HL-60 (cell line): ENCODE measurements at regions not wholly inside any gene's neighbourhood (a gene's known extent, or its start where the extent isn't known, plus 50 kb on each side); places are given as distances from the start of the nearest gene placed in this dataset.
"Not testable (repeated sequence)": the region's sequence is repeated elsewhere in the genome, so short reads cannot be mapped to it uniquely, and the experiment has no call there.

Experiments used
- DNase-seq, 2 experiments: peaks; one replicate each; pipeline ENCODE4 v3.0.0-alpha.2; 2010 to 2020; ENCODE audit warnings: low read depth in 1 of 2, low spot score in 1 of 2
- H3K27ac ChIP-seq: fragments of 250-450 bp; sonication (Bioruptor Pico); replicated peaks from 2 replicates; pipeline ENCODE4 v1.5.1; 2020; ENCODE audit warnings: mild to moderate bottlenecking, moderate library complexity
- H3K27me3 ChIP-seq: fragments of 250-450 bp; sonication (Bioruptor Pico); 2 replicates; pipeline ENCODE4 v1.5.1; 2021; ENCODE audit warnings: mild to moderate bottlenecking, moderate library complexity; ENCODE audit not compliant: insufficient read depth, poor library complexity, severe bottlenecking
- H3K4me3 ChIP-seq: replicated peaks from 2 replicates; pipeline ENCODE4 v1.5.1; 2011; ENCODE audit warnings: mild to moderate bottlenecking, control low read depth, low read length; ENCODE audit not compliant: insufficient read depth
- GABPA ChIP-seq: IDR thresholded peaks from 2 replicates; pipeline ENCODE4 v1.6.1; 2012; ENCODE audit warnings: low read depth
- POLR2AphosphoS5 ChIP-seq: IDR thresholded peaks from 2 replicates; pipeline ENCODE4 v1.6.1; 2012; ENCODE audit warnings: low read depth
- REST ChIP-seq: IDR thresholded peaks from 2 replicates; pipeline ENCODE4 v1.6.1; 2012; ENCODE audit warnings: low read depth; ENCODE audit not compliant: insufficient replicate concordance
- SPI1 ChIP-seq: IDR thresholded peaks from 2 replicates; pipeline ENCODE4 v1.6.1; 2012; ENCODE audit warnings: low read depth, mild to moderate bottlenecking, borderline replicate concordance
- TF ChIP-seq, protein P1 (sequence below): IDR thresholded peaks from one replicate; pipeline ENCODE4 v1.5.1; 2011; ENCODE audit warnings: low read length, control low read depth, inconsistent platforms; ENCODE audit not compliant: insufficient read depth

DNA sequence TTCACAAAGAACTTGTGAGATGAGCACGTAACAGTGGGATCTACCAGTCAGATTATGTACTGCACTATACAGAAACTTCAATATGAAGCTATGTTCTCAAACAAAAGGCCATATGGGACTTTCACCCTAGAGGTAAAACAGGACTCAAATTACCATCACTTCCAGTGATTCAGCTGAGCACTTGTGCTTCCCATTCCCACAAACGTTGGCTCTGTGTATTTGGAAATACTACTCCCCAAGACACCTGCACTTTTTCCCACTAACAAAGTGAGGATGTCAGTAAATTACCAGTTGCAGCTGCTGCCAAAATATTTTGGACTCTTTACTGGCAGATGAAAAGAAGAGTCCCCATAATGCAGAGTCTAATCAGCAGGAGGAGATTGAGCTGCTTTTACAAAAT, 1570.1 kb downstream of the SI start:
- no peak for DNase-seq
- TF ChIP-seq POLR2AphosphoS5 (no peak), GABPA (no peak), SPI1 (no peak), REST (no peak)
- TF ChIP-seq, protein P1, sequence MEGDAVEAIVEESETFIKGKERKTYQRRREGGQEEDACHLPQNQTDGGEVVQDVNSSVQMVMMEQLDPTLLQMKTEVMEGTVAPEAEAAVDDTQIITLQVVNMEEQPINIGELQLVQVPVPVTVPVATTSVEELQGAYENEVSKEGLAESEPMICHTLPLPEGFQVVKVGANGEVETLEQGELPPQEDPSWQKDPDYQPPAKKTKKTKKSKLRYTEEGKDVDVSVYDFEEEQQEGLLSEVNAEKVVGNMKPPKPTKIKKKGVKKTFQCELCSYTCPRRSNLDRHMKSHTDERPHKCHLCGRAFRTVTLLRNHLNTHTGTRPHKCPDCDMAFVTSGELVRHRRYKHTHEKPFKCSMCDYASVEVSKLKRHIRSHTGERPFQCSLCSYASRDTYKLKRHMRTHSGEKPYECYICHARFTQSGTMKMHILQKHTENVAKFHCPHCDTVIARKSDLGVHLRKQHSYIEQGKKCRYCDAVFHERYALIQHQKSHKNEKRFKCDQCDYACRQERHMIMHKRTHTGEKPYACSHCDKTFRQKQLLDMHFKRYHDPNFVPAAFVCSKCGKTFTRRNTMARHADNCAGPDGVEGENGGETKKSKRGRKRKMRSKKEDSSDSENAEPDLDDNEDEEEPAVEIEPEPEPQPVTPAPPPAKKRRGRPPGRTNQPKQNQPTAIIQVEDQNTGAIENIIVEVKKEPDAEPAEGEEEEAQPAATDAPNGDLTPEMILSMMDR = no peak
- Histone ChIP-seq H3K27ac (no peak overlapping the region), H3K4me3 (no peak overlapping the region), H3K27me3 (no peaks in the 10 kb centered on the region)

DNA sequence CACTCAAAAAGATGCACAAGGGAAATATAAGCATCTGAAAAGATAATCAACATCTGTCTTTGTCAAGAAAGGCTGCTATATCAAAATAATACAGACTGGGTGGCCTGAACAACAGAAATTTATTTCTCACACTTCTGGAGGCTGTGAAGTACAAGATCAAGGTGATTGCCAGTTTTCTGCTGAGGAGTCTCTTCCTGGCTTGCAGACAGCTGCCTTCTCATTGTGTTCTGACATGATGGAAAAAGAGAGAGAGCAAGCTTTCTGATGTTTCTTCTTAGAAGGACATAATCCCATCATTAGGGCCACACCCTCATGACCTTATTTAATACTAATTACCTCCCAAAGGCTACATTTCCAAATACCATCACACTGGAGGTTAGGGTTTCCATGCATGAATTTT, 1573.3 kb downstream of the SI start:
- TF ChIP-seq GABPA = no peak
- no peak for TF ChIP-seq REST
- no peak for TF ChIP-seq SPI1
- no peak for TF ChIP-seq POLR2AphosphoS5
- TF ChIP-seq, protein P1 = no peak
- H3K4me3 ChIP-seq = no peak overlapping the region
- H3K27me3 ChIP-seq = no peaks in the 10 kb centered on the region
- no peak overlapping the region for H3K27ac ChIP-seq
- DNase-seq = no peak

DNA sequence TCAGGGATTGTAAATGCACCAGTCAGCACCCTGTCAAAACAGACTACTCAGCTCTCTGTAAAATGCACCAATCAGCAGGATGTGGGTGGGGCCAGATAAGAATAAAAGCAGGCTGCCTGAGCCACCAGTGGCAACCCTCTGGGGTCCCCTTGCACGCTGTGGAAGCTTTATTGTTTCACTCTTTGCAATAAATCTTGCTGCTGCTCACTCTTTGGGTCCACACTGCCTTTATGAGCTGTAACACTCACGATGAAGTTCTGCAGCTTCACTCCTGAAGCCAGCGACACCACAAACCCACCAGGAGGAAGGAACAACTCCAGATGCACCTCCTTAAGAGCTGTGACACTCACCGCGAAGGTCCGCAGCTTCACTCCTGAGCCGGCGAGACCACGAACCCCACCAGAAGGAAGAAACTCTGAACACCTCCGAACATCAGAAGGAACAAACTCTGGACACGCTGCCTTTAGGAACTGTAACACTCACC, 1578.5 kb downstream of the SI start:
- H3K27me3 ChIP-seq, DNase-seq, H3K27ac ChIP-seq, H3K4me3 ChIP-seq: not testable (repeated sequence)

- not testable (repeated sequence) for DNase-seq, H3K27ac ChIP-seq, H3K27me3 ChIP-seq, H3K4me3 ChIP-seq
Observed at GRCh38 chr3:163498842-163499735, 1579.2 kb downstream of the SI start.

GRCh38 chr3:163491714-163492113, 1586.6 kb downstream of the SI start:
- no peak overlapping the region for H3K4me3 ChIP-seq
- no peak for DNase-seq
- no peak for TF ChIP-seq GABPA
- TF ChIP-seq POLR2AphosphoS5 = no peak
- TF ChIP-seq, protein P1 = no peak
- no peak for TF ChIP-seq REST
- no peak for TF ChIP-seq SPI1
- H3K27ac ChIP-seq = no peak overlapping the region
- no peaks in the 10 kb centered on the region for H3K27me3 ChIP-seq
